B cell (primary cell): ENCODE measurements at regions not wholly inside any gene's neighbourhood (a gene's known extent, or its start where the extent isn't known, plus 50 kb on each side); places are given as distances from the start of the nearest gene placed in this dataset.

Experiments
- ATAC-seq: fragments of 200-7000 bp; cut with Tn5 transposase; one replicate; pipeline ENCODE4 v1.10.0; 2021; ENCODE audit warnings: low read depth, mild to moderate bottlenecking, moderate number of reproducible peaks, moderate library complexity
- CTCF ChIA-PET: fragments of 350-600 bp; sonication (Branson Sonifier 250); formaldehyde crosslinking; loops from one replicate; lab custom pipeline; 2021; ENCODE audit warnings: antibody characterized with exemption, inconsistent platforms; lab: Charles Lee
- POLR2A ChIA-PET: fragments of 350-600 bp; sonication (Branson Sonifier 250); formaldehyde crosslinking; loops from one replicate; lab custom pipeline; 2021; ENCODE audit warnings: antibody characterized with exemption; lab: Charles Lee
- DNase-seq: peaks from one replicate; pipeline ENCODE4 v3.0.0; 2013
- H2AFZ ChIP-seq: 2 replicates; pipeline ENCODE4 v1.6.1; 2012; ENCODE audit warnings: mild to moderate bottlenecking, low read depth, low read length; ENCODE audit not compliant: insufficient read depth, poor library complexity, severe bottlenecking
- H3K27ac ChIP-seq, 2 donors: 1 replicate in 1 of 2; 2 replicates in 1 of 2; pipeline ENCODE4 v1.5.1; 2012 to 2013; ENCODE audit warnings: low read length in 2 of 2, mild to moderate bottlenecking in 2 of 2, moderate library complexity in 1 of 2
- H3K27me3 ChIP-seq, 4 experiments: fragments of 200-600 bp in 1 of 4; sonication (generic) in 1 of 4; replicated peaks in 1 of 4; 1 replicate in 2 of 4; 2 replicates in 2 of 4; pipeline versions ENCODE4 v1.6.1 to v1.7.0; 2013 to 2016; ENCODE audit warnings: low read length in 3 of 4, mild to moderate bottlenecking in 2 of 4, mixed read lengths in 1 of 4, moderate library complexity in 1 of 4; ENCODE audit not compliant: insufficient read depth in 4 of 4, control insufficient read depth in 3 of 4; ENCODE audit errors: control extremely low read depth in 1 of 4
- H3K36me3 ChIP-seq, 2 experiments: replicated peaks in 1 of 2; 1 replicate in 1 of 2; 2 replicates in 1 of 2; pipeline versions ENCODE4 v1.6.1 to v1.7.1; 2013; ENCODE audit warnings: low read length in 1 of 2; ENCODE audit not compliant: insufficient read depth in 2 of 2, control insufficient read depth in 1 of 2; ENCODE audit errors: control extremely low read depth in 1 of 2, extremely low read depth in 1 of 2
- H3K4me1 ChIP-seq, 2 donors: fragments of 200-600 bp in 1 of 2; sonication (generic) in 1 of 2; 1 replicate in 1 of 2; 2 replicates in 1 of 2; pipeline versions ENCODE4 v1.5.1 to v1.6.1; 2013 to 2017; ENCODE audit warnings: low read length in 2 of 2; ENCODE audit not compliant: control insufficient read depth in 2 of 2, insufficient read depth in 2 of 2
- H3K4me2 ChIP-seq: replicated peaks from 2 replicates; pipeline ENCODE3; 2012; ENCODE audit warnings: mild to moderate bottlenecking, low read depth, low read length; ENCODE audit not compliant: poor library complexity, severe bottlenecking
- H3K4me3 ChIP-seq, 5 experiments: fragments of 200-600 bp in 1 of 5; sonication (generic) in 1 of 5; 1 replicate in 3 of 5; 2 replicates in 2 of 5; pipeline versions ENCODE4 v1.5.1 to v1.7.0; 2011 to 2016; ENCODE audit warnings: low read length in 4 of 5, mild to moderate bottlenecking in 4 of 5, low read depth in 2 of 5, control low read depth in 1 of 5, moderate library complexity in 1 of 5; ENCODE audit not compliant: insufficient read depth in 1 of 5; ENCODE audit errors: control extremely low read depth in 1 of 5, extremely low read depth in 1 of 5
- H3K79me2 ChIP-seq: fragments of 200-600 bp; sonication (generic); one replicate; pipeline ENCODE4 v1.6.0; 2016; ENCODE audit warnings: low read length; ENCODE audit not compliant: control insufficient read depth, insufficient read depth
- H3K9ac ChIP-seq: fragments of 200-600 bp; sonication (generic); 2 replicates; pipeline ENCODE4 v1.6.1; 2017; ENCODE audit warnings: mild to moderate bottlenecking, low read length, moderate library complexity
- H3K9me3 ChIP-seq, 3 donors: one replicate each; pipeline versions ENCODE4 v1.6.1 to v1.7.1; 2013; ENCODE audit warnings: low read length in 2 of 3; ENCODE audit not compliant: control insufficient read depth in 2 of 3, insufficient read depth in 1 of 3; ENCODE audit errors: control extremely low read depth in 1 of 3
- H4K20me1 ChIP-seq: 2 replicates; pipeline ENCODE4 v1.6.0; 2012; ENCODE audit warnings: mild to moderate bottlenecking, low read length; ENCODE audit not compliant: insufficient read depth, control insufficient read depth, poor library complexity, severe bottlenecking
- H3K27ac Mint-ChIP-seq: one replicate; pipeline ENCODE4 v1.8.0; 2021; ENCODE audit warnings: mixed read lengths
- H3K27me3 Mint-ChIP-seq: one replicate; pipeline ENCODE4 v1.8.0; 2021; ENCODE audit warnings: mixed read lengths
- H3K4me1 Mint-ChIP-seq: one replicate; pipeline ENCODE4 v1.8.0; 2021; ENCODE audit warnings: mixed read lengths
- H3K4me3 Mint-ChIP-seq: one replicate; pipeline ENCODE4 v1.8.0; 2021; ENCODE audit warnings: mixed read lengths
- H3K9me3 Mint-ChIP-seq: one replicate; pipeline ENCODE4 v1.8.0; 2022; ENCODE audit warnings: mixed read lengths; ENCODE audit not compliant: insufficient read depth
- CTCF ChIP-seq: fragments of 200-600 bp; IDR thresholded peaks from one replicate; pipeline ENCODE4 v1.8.0; 2022; ENCODE audit warnings: antibody characterized with exemption, mild to moderate bottlenecking
- EZH2 ChIP-seq: IDR thresholded peaks from 2 replicates; pipeline ENCODE4 v1.6.1; 2012; ENCODE audit warnings: borderline replicate concordance, low read depth, mild to moderate bottlenecking, moderate library complexity, low read length; ENCODE audit not compliant: insufficient read depth, poor library complexity, severe bottlenecking
- WGBS: methylation state at CpG from one replicate; pipeline ENCODE4 v1.1.5; 2013; ENCODE audit warnings: missing lambda C conversion rate; ENCODE audit not compliant: insufficient coverage; 5-methylcytosine and 5-hydroxymethylcytosine counted together
- intact Hi-C: fragments of 100-400 bp; cut with micrococcal nuclease; formaldehyde crosslinking; loops from one replicate; pipeline ENCODE4 v1.10.0; 2022

- H3K4me3 ChIP-seq: no peak overlapping the region
- H3K36me3 ChIP-seq: no peaks in the 10 kb centered on the region
- no peak overlapping the region for H3K27ac Mint-ChIP-seq
- TF ChIP-seq CTCF: no peak
- no peak for TF ChIP-seq EZH2
- no peak overlapping the region for H3K4me2 ChIP-seq
- ChIA-PET CTCF (no interaction called here), POLR2A (no interaction called here)
- intact Hi-C loops: no loop called here
- H3K9me3 Mint-ChIP-seq: no peaks in the 10 kb centered on the region
- DNase-seq (no peak), ATAC-seq (no peak)
- H3K4me1 ChIP-seq: no peaks in the 10 kb centered on the region
- no peaks in the 10 kb centered on the region for H4K20me1 ChIP-seq
- H2AFZ ChIP-seq: no peak overlapping the region
- H3K9ac ChIP-seq: no peak overlapping the region
- peaks cover 0 to 5% (median 0%) of the 10 kb centered on the region in 4 experiments for H3K27me3 ChIP-seq
- H3K4me3 Mint-ChIP-seq: no peak overlapping the region
- no peaks in the 10 kb centered on the region for H3K4me1 Mint-ChIP-seq
- WGBS: 100% methylated on average over 1 of the region's 3 CpGs
- H3K27ac ChIP-seq: no peak overlapping the region
- H3K79me2 ChIP-seq: no peaks in the 10 kb centered on the region
- peaks cover 12% of the 10 kb centered on the region for H3K27me3 Mint-ChIP-seq
- no peaks in the 10 kb centered on the region for H3K9me3 ChIP-seq
Observed at GRCh38 chr14:57085801-57086200, 182.9 kb downstream of the EXOC5 start.

- Mint-ChIP-seq H3K4me3 (no peak overlapping the region), H3K4me1 (no peaks in the 10 kb centered on the region), H3K27ac (no peak overlapping the region), H3K27me3 (peaks cover 12% of the 10 kb centered on the region), H3K9me3 (no peaks in the 10 kb centered on the region)
- Histone ChIP-seq H3K9ac (no peak overlapping the region), H3K4me3 (no peak overlapping the region), H3K27me3 (peaks cover 0 to 5% (median 0%) of the 10 kb centered on the region in 4 experiments), H3K4me1 (no peaks in the 10 kb centered on the region), H3K9me3 (no peaks in the 10 kb centered on the region), H3K27ac (no peak overlapping the region), H3K79me2 (no peaks in the 10 kb centered on the region), H3K4me2 (no peak overlapping the region), H3K36me3 (no peaks in the 10 kb centered on the region), H4K20me1 (no peaks in the 10 kb centered on the region), H2AFZ (no peak overlapping the region)
- intact Hi-C loops: no loop called here
- POLR2A ChIA-PET: no interaction called here
- ATAC-seq (no peak), DNase-seq (no peak)
- CTCF ChIA-PET: no interaction called here
- 75% methylated on average over 3 of the region's 3 CpGs for WGBS
- TF ChIP-seq CTCF (no peak), EZH2 (no peak)
Observed at GRCh38 chr14:57085043-57085442, 183.7 kb downstream of the EXOC5 start.
